ENCODE measurements at regions not wholly inside any gene's neighbourhood (a gene's known extent, or its start where the extent isn't known, plus 50 kb on each side); places are given as distances from the start of the nearest gene placed in this dataset.

- H3K9me3 ChIP-seq, result no peaks in the 10 kb centered on the region
- no peak overlapping the region for H3K4me3 ChIP-seq
- no peaks in the 10 kb centered on the region for H3K4me1 ChIP-seq
- no peak overlapping the region for H3K27ac ChIP-seq
- H3K27me3 ChIP-seq, result no peaks in the 10 kb centered on the region
- DNase-seq (ENCODE audit: low spot score in 2 of 2), result no peak
- TF ChIP-seq EP300 (IDR thresholded peaks at IDR 0.05), result no peak
- TF ChIP-seq CTCF (IDR thresholded peaks at IDR 0.05), result no peak
- no peak for TF ChIP-seq POLR2A (IDR thresholded peaks at IDR 0.05)
- no peak for TF ChIP-seq POLR2AphosphoS5 (IDR thresholded peaks at IDR 0.05)
- no peaks in the 10 kb centered on the region for H3K36me3 ChIP-seq
- WGBS, result 82% methylated on average over 1 of the region's 1 CpG
Observed at GRCh38 chr4:96844858-96845490, 1005.1 kb downstream of the PDHA2 start.

- Histone ChIP-seq H3K27ac (no peak overlapping the region), H3K4me3 (no peak overlapping the region), H3K9me3 (no peaks in the 10 kb centered on the region), H3K36me3 (no peaks in the 10 kb centered on the region), H3K27me3 (no peaks in the 10 kb centered on the region), H3K4me1 (no peaks in the 10 kb centered on the region)
- no peak for DNase-seq (ENCODE audit: low spot score in 2 of 2)
- 77% methylated on average over 2 of the region's 2 CpGs for WGBS
- TF ChIP-seq CTCF (IDR thresholded peaks at IDR 0.05) (no peak), POLR2A (IDR thresholded peaks at IDR 0.05) (no peak), POLR2AphosphoS5 (IDR thresholded peaks at IDR 0.05) (no peak), EP300 (IDR thresholded peaks at IDR 0.05) (no peak)
Observed at GRCh38 chr4:96845819-96846218, 1005.9 kb downstream of the PDHA2 start.

DNA sequence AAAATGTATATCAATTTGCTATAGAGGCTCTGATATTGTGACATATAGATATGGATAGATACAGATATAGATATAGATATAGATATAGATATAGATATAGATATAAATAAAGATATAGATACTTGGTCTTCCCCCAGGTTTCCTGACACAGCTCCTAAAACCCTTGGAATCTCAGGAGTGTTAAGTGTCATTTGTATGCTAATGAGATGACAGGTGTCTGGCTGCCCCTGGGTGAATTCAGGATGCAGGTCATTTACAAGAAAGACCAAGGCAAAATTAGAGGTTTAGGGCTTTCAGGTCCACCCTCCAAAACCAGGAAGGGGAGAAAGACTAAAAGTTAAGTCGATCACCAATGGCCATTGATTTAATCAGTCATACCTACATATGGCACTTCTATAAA lies 1034.8 kb downstream of the PDHA2 start:
- Histone ChIP-seq H3K27me3 (no peaks in the 10 kb centered on the region), H3K4me3 (no peak overlapping the region), H3K4me1 (no peaks in the 10 kb centered on the region), H3K27ac (no peak overlapping the region), H3K9me3 (no peaks in the 10 kb centered on the region), H3K36me3 (no peaks in the 10 kb centered on the region)
- DNase-seq (ENCODE audit: low spot score in 2 of 2), result no peak
- WGBS, result 55% methylated on average over 1 of the region's 1 CpG
- TF ChIP-seq POLR2AphosphoS5 (IDR thresholded peaks at IDR 0.05) (no peak), POLR2A (IDR thresholded peaks at IDR 0.05) (no peak), CTCF (IDR thresholded peaks at IDR 0.05) (no peak), EP300 (IDR thresholded peaks at IDR 0.05) (no peak)

- 47% methylated on average over 2 of the region's 2 CpGs for WGBS
- TF ChIP-seq EP300 (IDR thresholded peaks at IDR 0.05), result no peak
- TF ChIP-seq POLR2A (IDR thresholded peaks at IDR 0.05), result no peak
- no peak for TF ChIP-seq CTCF (IDR thresholded peaks at IDR 0.05)
- no peak for TF ChIP-seq POLR2AphosphoS5 (IDR thresholded peaks at IDR 0.05)
Observed at GRCh38 chr4:96879527-96879926, 1039.6 kb downstream of the PDHA2 start.

GRCh38 chr4:96887857-96888256 lies 1048.0 kb downstream of the PDHA2 start:
- DNase-seq (ENCODE audit: low spot score in 2 of 2), result no peak
- 75% methylated on average over 3 of the region's 3 CpGs for whole genome bisulfite sequencing
- Histone ChIP-seq H3K4me3 (no peak overlapping the region), H3K9me3 (no peaks in the 10 kb centered on the region), H3K27me3 (no peaks in the 10 kb centered on the region), H3K27ac (no peak overlapping the region), H3K4me1 (no peaks in the 10 kb centered on the region), H3K36me3 (no peaks in the 10 kb centered on the region)
- TF ChIP-seq EP300 (IDR thresholded peaks at IDR 0.05) (no peak), POLR2AphosphoS5 (IDR thresholded peaks at IDR 0.05) (no peak), POLR2A (IDR thresholded peaks at IDR 0.05) (no peak), CTCF (IDR thresholded peaks at IDR 0.05) (no peak)

More at GRCh38 chr4:96879527-96879926, 1039.6 kb downstream of the PDHA2 start:
- Histone ChIP-seq H3K36me3 (no peaks in the 10 kb centered on the region), H3K27ac (no peak overlapping the region), H3K4me1 (no peaks in the 10 kb centered on the region), H3K27me3 (no peaks in the 10 kb centered on the region), H3K9me3 (no peaks in the 10 kb centered on the region), H3K4me3 (no peak overlapping the region)
- DNase-seq (ENCODE audit: low spot score in 2 of 2), result no peak

Data from suprapubic skin (tissue), 4 donors.